ENCODE measurements at regions not wholly inside any gene's neighbourhood (a gene's known extent, or its start where the extent isn't known, plus 50 kb on each side); places are given as distances from the start of the nearest gene placed in this dataset.

DNA sequence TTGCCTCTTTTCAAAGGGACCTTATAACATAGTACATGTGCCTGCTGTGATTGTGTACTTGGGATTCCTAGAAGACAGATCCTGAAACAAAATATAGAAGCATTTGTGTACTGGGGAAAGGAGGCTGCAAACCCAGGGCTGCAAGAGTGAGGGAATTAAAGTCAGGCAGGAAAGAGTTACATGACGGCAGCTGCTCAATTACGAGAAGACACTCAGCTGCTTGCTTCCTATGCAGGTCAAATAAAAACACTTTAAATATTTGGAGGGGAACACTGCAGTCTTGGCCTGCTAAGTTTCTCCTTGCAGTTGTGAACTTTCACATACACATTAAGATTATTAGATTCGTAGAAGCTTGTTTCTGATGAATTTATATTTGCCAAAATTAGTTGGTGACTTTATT, 191.9 kb upstream of the CXCL13 start:
- ChIA-PET CTCF (interaction anchor here (1.0 to 2.9 kb wide), 4 partner anchors 10 to 42 kb away, joined by 3 to 9 read pairs (median 4); no protein-coding TSS in a partner anchor), POLR2A (no interaction called here)
- WGBS (ENCODE audit: insufficient coverage): 76% methylated on average over 2 of the region's 3 CpGs
- no peak overlapping the region for H3K4me3 ChIP-seq (ENCODE audit: control insufficient read depth in 1 of 7, extremely low read depth in 1 of 7, insufficient read depth in 4 of 7, low read depth in 2 of 7, low read length in 6 of 7)
- no peaks in the 10 kb centered on the region for H3K9me3 ChIP-seq (ENCODE audit: control extremely low read depth in 1 of 5, control insufficient read depth in 4 of 5, insufficient read depth in 2 of 5, low read depth in 1 of 5, low read length in 4 of 5)
- no peak for DNase-seq
- H3K4me1 ChIP-seq (ENCODE audit: control extremely low read depth in 1 of 4, control insufficient read depth in 4 of 4, insufficient read depth in 4 of 4, low read length in 3 of 4): no peaks in the 10 kb centered on the region
- H3K27me3 ChIP-seq (replicated peaks in 2 of 5; ENCODE audit: control insufficient read depth in 4 of 5, insufficient read depth in 5 of 5, low read length in 4 of 5): peaks cover 0 to 25% (median 6%) of the 10 kb centered on the region in 5 experiments
- H3K27ac ChIP-seq (ENCODE audit: insufficient read depth in 1 of 2, low read depth in 1 of 2, low read length in 2 of 2, poor library complexity in 1 of 2, severe bottlenecking in 2 of 2): no peak overlapping the region
- no peaks in the 10 kb centered on the region for H3K36me3 ChIP-seq (ENCODE audit: control insufficient read depth in 4 of 4, insufficient read depth in 4 of 4, low read length in 3 of 4)

DNA sequence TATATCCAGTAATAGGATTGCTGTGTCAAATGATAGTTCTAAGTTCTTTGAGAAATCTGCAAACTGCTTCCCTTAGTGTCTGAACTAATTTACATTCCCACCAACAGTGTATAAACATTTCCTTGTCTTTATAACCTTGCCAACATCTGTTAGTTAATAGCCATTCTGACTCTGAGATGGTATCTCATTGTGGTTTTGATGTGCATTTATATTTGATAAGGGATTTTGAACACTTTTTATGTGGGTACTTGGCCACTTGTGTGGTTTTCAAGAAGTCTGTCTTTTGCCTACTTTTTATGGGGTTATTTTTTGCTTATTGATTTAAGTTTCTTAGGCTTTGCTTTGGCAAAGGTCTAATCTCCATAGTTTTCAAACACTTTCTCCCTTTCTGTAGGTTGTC, 189.9 kb upstream of the CXCL13 start:
- no peaks in the 10 kb centered on the region for H3K36me3 ChIP-seq (ENCODE audit: control insufficient read depth in 4 of 4, insufficient read depth in 4 of 4, low read length in 3 of 4)
- H3K27me3 ChIP-seq (replicated peaks in 2 of 5; ENCODE audit: control insufficient read depth in 4 of 5, insufficient read depth in 5 of 5, low read length in 4 of 5): peaks cover 0 to 23% (median 6%) of the 10 kb centered on the region in 5 experiments
- POLR2A ChIA-PET: no interaction called here
- peak in 2 of 3 donors; percentile 33 to 46 for DNase-seq
- H3K27ac ChIP-seq (ENCODE audit: insufficient read depth in 1 of 2, low read depth in 1 of 2, low read length in 2 of 2, poor library complexity in 1 of 2, severe bottlenecking in 2 of 2): no peak overlapping the region
- H3K9me3 ChIP-seq (ENCODE audit: control extremely low read depth in 1 of 5, control insufficient read depth in 4 of 5, insufficient read depth in 2 of 5, low read depth in 1 of 5, low read length in 4 of 5): no peaks in the 10 kb centered on the region
- CTCF ChIA-PET: interaction anchor here (0.9 to 2.9 kb wide), 2 partner anchors 8 to 30 kb away, joined by 3 to 9 read pairs; no protein-coding TSS in a partner anchor
- H3K4me3 ChIP-seq (ENCODE audit: control insufficient read depth in 1 of 7, extremely low read depth in 1 of 7, insufficient read depth in 4 of 7, low read depth in 2 of 7, low read length in 6 of 7): no peak overlapping the region
- H3K4me1 ChIP-seq (ENCODE audit: control extremely low read depth in 1 of 4, control insufficient read depth in 4 of 4, insufficient read depth in 4 of 4, low read length in 3 of 4): no peaks in the 10 kb centered on the region

DNA sequence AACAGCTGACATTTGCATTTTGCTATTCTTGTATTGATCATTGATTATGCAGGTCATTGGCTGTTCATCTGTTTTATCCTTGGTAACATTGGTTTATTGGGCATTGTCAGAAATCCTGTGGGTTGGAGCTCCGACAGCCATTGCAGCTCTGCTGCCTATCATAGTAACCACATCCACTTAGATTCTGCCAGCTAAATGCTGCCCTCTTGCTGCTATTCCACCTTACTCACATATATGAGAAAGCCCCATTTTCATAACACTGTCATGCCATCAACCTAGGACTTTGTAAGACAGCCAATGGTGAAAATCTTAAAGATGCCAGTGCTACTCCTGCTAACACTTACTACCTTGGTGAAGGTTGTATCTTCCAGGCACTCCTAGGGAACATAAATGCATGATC, 187.3 kb upstream of the CXCL13 start:
- peak; percentile 31 to 64 (median 60) for DNase-seq
- 0% methylated on average over 1 of the region's 1 CpG for WGBS (ENCODE audit: insufficient coverage)
- POLR2A ChIA-PET: no interaction called here

DNA sequence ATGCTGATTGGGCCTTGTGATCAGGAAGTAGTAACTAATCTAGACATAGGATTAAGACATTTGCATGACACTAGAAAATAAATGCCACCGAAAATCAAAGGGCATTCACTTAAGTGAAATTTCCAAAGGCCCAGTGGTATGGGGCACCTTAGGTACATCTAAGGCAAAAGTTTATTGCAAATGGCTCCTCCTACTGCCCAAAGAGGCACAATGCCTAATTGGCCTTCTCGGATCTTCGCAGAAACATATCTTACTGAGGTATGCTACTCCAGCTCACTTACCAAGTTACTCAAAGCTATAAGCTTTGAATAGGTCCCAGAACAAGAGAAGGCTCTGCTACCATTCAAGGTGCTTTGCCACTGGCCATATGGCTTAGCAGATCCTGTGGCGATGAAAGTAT, 174.8 kb upstream of the CXCL13 start:
- Histone ChIP-seq H3K27ac (ENCODE audit: insufficient read depth in 1 of 2, low read depth in 1 of 2, low read length in 2 of 2, poor library complexity in 1 of 2, severe bottlenecking in 2 of 2) (no peak overlapping the region), H3K27me3 (replicated peaks in 2 of 5; ENCODE audit: control insufficient read depth in 4 of 5, insufficient read depth in 5 of 5, low read length in 4 of 5) (no peaks in the 10 kb centered on the region), H3K4me3 (ENCODE audit: control insufficient read depth in 1 of 7, extremely low read depth in 1 of 7, insufficient read depth in 4 of 7, low read depth in 2 of 7, low read length in 6 of 7) (no peak overlapping the region), H3K36me3 (ENCODE audit: control insufficient read depth in 4 of 4, insufficient read depth in 4 of 4, low read length in 3 of 4) (no peaks in the 10 kb centered on the region), H3K9me3 (ENCODE audit: control extremely low read depth in 1 of 5, control insufficient read depth in 4 of 5, insufficient read depth in 2 of 5, low read depth in 1 of 5, low read length in 4 of 5) (no peaks in the 10 kb centered on the region), H3K4me1 (ENCODE audit: control extremely low read depth in 1 of 4, control insufficient read depth in 4 of 4, insufficient read depth in 4 of 4, low read length in 3 of 4) (peaks cover 0 to 8% (median 2%) of the 10 kb centered on the region in 4 experiments)
- ChIA-PET POLR2A (no interaction called here), CTCF (interaction anchor here (0.6 to 4.5 kb wide), 7 partner anchors 18 to 185 kb away, joined by 3 to 16 read pairs (median 5); no protein-coding TSS in a partner anchor)
- DNase-seq: no peak
- WGBS (ENCODE audit: insufficient coverage): 96% methylated on average over 3 of the region's 4 CpGs

More for the DNA sequence above, 187.3 kb upstream of the CXCL13 start:
- no peaks in the 10 kb centered on the region for H3K9me3 ChIP-seq (ENCODE audit: control extremely low read depth in 1 of 5, control insufficient read depth in 4 of 5, insufficient read depth in 2 of 5, low read depth in 1 of 5, low read length in 4 of 5)
- peaks cover 0 to 13% (median 3%) of the 10 kb centered on the region in 5 experiments for H3K27me3 ChIP-seq (replicated peaks in 2 of 5; ENCODE audit: control insufficient read depth in 4 of 5, insufficient read depth in 5 of 5, low read length in 4 of 5)
- no peaks in the 10 kb centered on the region for H3K4me1 ChIP-seq (ENCODE audit: control extremely low read depth in 1 of 4, control insufficient read depth in 4 of 4, insufficient read depth in 4 of 4, low read length in 3 of 4)
- H3K27ac ChIP-seq (ENCODE audit: insufficient read depth in 1 of 2, low read depth in 1 of 2, low read length in 2 of 2, poor library complexity in 1 of 2, severe bottlenecking in 2 of 2): no peak overlapping the region
- no peaks in the 10 kb centered on the region for H3K36me3 ChIP-seq (ENCODE audit: control insufficient read depth in 4 of 4, insufficient read depth in 4 of 4, low read length in 3 of 4)
- CTCF ChIA-PET: interaction anchor here (0.8 to 3.7 kb wide), 16 partner anchors 9 to 62 kb away, joined by 3 to 26 read pairs (median 4); no protein-coding TSS in a partner anchor
- H3K4me3 ChIP-seq (ENCODE audit: control insufficient read depth in 1 of 7, extremely low read depth in 1 of 7, insufficient read depth in 4 of 7, low read depth in 2 of 7, low read length in 6 of 7): no peak overlapping the region

DNA sequence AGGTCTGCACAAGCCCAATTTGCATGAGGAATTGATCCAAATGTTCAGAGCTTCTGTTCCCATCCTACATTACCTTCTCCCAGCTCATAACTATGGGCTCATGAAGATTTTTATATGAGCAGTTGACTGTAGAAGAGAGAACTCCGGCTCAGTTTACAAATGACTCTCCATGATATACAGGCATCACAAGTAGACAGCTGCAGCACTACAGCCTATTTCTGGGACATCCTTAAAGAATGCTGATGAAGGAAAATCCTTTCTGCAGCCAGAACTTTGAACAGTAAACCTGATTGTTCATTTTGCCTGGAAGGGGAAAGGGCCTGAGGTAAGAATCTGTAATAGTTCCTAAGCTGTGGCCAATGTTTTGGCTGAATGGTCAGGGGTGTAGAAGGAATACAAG, 174.1 kb upstream of the CXCL13 start:
- Histone ChIP-seq H3K4me3 (ENCODE audit: control insufficient read depth in 1 of 7, extremely low read depth in 1 of 7, insufficient read depth in 4 of 7, low read depth in 2 of 7, low read length in 6 of 7) (no peak overlapping the region), H3K27ac (ENCODE audit: insufficient read depth in 1 of 2, low read depth in 1 of 2, low read length in 2 of 2, poor library complexity in 1 of 2, severe bottlenecking in 2 of 2) (no peak overlapping the region), H3K27me3 (replicated peaks in 2 of 5; ENCODE audit: control insufficient read depth in 4 of 5, insufficient read depth in 5 of 5, low read length in 4 of 5) (no peaks in the 10 kb centered on the region), H3K4me1 (ENCODE audit: control extremely low read depth in 1 of 4, control insufficient read depth in 4 of 4, insufficient read depth in 4 of 4, low read length in 3 of 4) (peaks cover 0 to 8% (median 2%) of the 10 kb centered on the region in 4 experiments), H3K9me3 (ENCODE audit: control extremely low read depth in 1 of 5, control insufficient read depth in 4 of 5, insufficient read depth in 2 of 5, low read depth in 1 of 5, low read length in 4 of 5) (no peaks in the 10 kb centered on the region), H3K36me3 (ENCODE audit: control insufficient read depth in 4 of 4, insufficient read depth in 4 of 4, low read length in 3 of 4) (no peaks in the 10 kb centered on the region)
- CTCF ChIA-PET: interaction anchor here (0.6 to 4.5 kb wide), 11 partner anchors 13 to 186 kb away, joined by 3 to 17 read pairs (median 5); no protein-coding TSS in a partner anchor
- 100% methylated on average over 1 of the region's 1 CpG for WGBS (ENCODE audit: insufficient coverage)
- no peak for DNase-seq
- POLR2A ChIA-PET: no interaction called here

DNA sequence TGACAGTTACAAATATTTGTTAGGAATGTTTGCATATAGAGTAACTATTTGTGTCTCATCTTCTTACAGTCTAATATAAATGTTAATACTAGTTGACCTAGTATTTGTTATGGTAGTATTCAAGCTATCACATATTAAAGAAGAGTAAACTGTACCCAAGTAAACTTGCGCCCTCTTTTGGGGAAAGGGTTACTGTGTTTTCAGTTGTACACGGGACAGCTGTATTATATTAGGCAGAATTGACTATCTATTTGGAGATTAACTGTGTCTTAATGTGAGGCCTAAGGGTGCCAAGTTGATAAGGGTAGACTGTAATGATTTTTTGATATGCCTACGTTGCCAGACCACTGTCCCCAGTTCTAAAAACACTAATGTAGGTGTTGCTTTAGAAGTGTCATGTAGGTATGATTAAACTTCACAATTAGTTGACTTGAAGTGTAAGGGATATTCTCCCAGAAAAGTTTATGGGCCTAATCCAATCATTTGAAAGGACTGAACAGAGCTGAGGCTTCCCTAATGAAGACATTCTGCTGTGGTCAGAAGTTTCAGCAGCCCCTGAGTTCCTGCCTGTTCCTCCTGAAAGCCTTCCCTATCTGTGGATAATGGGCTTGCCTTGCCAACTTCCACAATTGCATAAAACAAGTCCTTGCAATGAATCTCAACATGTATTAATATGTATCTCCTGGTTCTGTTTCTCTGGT, 172.8 kb upstream of the CXCL13 start:
- H3K9me3 ChIP-seq (ENCODE audit: control extremely low read depth in 1 of 5, control insufficient read depth in 4 of 5, insufficient read depth in 2 of 5, low read depth in 1 of 5, low read length in 4 of 5): no peaks in the 10 kb centered on the region
- peaks cover 0 to 2% (median 0%) of the 10 kb centered on the region in 5 experiments for H3K27me3 ChIP-seq (replicated peaks in 2 of 5; ENCODE audit: control insufficient read depth in 4 of 5, insufficient read depth in 5 of 5, low read length in 4 of 5)
- no peak overlapping the region for H3K27ac ChIP-seq (ENCODE audit: insufficient read depth in 1 of 2, low read depth in 1 of 2, low read length in 2 of 2, poor library complexity in 1 of 2, severe bottlenecking in 2 of 2)
- peak overlapping the region in 2 of 7 experiments; percentile 1 to 25 for H3K4me3 ChIP-seq (ENCODE audit: control insufficient read depth in 1 of 7, extremely low read depth in 1 of 7, insufficient read depth in 4 of 7, low read depth in 2 of 7, low read length in 6 of 7)
- ChIA-PET POLR2A (no interaction called here), CTCF (interaction anchor here (0.6 to 4.5 kb wide), 18 partner anchors 10 to 374 kb away, joined by 3 to 17 read pairs (median 5); no protein-coding TSS in a partner anchor)
- 100% methylated on average over 1 of the region's 3 CpGs for WGBS (ENCODE audit: insufficient coverage)
- H3K36me3 ChIP-seq (ENCODE audit: control insufficient read depth in 4 of 4, insufficient read depth in 4 of 4, low read length in 3 of 4): no peaks in the 10 kb centered on the region
- H3K4me1 ChIP-seq (ENCODE audit: control extremely low read depth in 1 of 4, control insufficient read depth in 4 of 4, insufficient read depth in 4 of 4, low read length in 3 of 4): peaks cover 0 to 8% (median 2%) of the 10 kb centered on the region in 4 experiments
- DNase-seq: peak; percentile 21 to 37 (median 26)

DNA sequence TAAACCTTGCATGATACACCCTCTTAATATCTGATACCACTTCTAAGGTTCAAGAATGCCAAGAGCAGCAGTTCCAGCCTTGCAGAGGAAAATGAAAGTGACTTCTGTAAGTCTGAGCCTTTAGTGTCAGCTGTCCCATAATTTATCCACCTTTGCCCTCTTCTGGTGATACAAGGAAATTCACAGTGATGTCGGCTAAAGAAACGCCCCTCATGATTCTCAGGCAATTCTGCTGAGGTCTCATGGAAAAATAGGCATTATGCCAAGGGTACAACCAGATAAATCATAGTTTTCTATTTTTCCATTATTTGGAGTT, 172.2 kb upstream of the CXCL13 start:
- peaks cover 0 to 8% (median 2%) of the 10 kb centered on the region in 4 experiments for H3K4me1 ChIP-seq (ENCODE audit: control extremely low read depth in 1 of 4, control insufficient read depth in 4 of 4, insufficient read depth in 4 of 4, low read length in 3 of 4)
- DNase-seq: peak; percentile 70 to 85 (median 83)
- no peak overlapping the region for H3K27ac ChIP-seq (ENCODE audit: insufficient read depth in 1 of 2, low read depth in 1 of 2, low read length in 2 of 2, poor library complexity in 1 of 2, severe bottlenecking in 2 of 2)
- H3K36me3 ChIP-seq (ENCODE audit: control insufficient read depth in 4 of 4, insufficient read depth in 4 of 4, low read length in 3 of 4): no peaks in the 10 kb centered on the region
- peak overlapping the region in 2 of 7 experiments; percentile 1 to 25 for H3K4me3 ChIP-seq (ENCODE audit: control insufficient read depth in 1 of 7, extremely low read depth in 1 of 7, insufficient read depth in 4 of 7, low read depth in 2 of 7, low read length in 6 of 7)
- CTCF ChIA-PET: interaction anchor here (0.8 to 4.5 kb wide), 15 partner anchors 11 to 168 kb away, joined by 3 to 17 read pairs (median 5); no protein-coding TSS in a partner anchor
- H3K27me3 ChIP-seq (replicated peaks in 2 of 5; ENCODE audit: control insufficient read depth in 4 of 5, insufficient read depth in 5 of 5, low read length in 4 of 5): peaks cover 0 to 2% (median 0%) of the 10 kb centered on the region in 5 experiments
- WGBS (ENCODE audit: insufficient coverage): 0% methylated on average over 1 of the region's 2 CpGs
- POLR2A ChIA-PET: no interaction called here
- H3K9me3 ChIP-seq (ENCODE audit: control extremely low read depth in 1 of 5, control insufficient read depth in 4 of 5, insufficient read depth in 2 of 5, low read depth in 1 of 5, low read length in 4 of 5): no peaks in the 10 kb centered on the region
